NCI-H1092 (cell line): ENCODE measurements at regions not wholly inside any gene's neighbourhood (a gene's known extent, or its start where the extent isn't known, plus 50 kb on each side); places are given as distances from the start of the nearest gene placed in this dataset.

Experiments
- DNase-seq: peaks from one replicate; lab custom pipeline; 2025; lab: John Stamatoyannopoulos, UW

- DNase-seq, result no peak
These were observed 785.4 kb downstream of the NR2F1-AS1 start for GRCh38 chr5:92795633-92796032.

- DNase-seq, result no peak
These were observed 801.0 kb downstream of the NR2F1-AS1 start for GRCh38 chr5:92780057-92780456.

GRCh38 chr5:92779536-92779935 is 801.5 kb downstream of the NR2F1-AS1 start:
- DNase-seq, result no peak

- no peak for DNase-seq
These were observed 802.8 kb downstream of the NR2F1-AS1 start for GRCh38 chr5:92778261-92778660.

DNA sequence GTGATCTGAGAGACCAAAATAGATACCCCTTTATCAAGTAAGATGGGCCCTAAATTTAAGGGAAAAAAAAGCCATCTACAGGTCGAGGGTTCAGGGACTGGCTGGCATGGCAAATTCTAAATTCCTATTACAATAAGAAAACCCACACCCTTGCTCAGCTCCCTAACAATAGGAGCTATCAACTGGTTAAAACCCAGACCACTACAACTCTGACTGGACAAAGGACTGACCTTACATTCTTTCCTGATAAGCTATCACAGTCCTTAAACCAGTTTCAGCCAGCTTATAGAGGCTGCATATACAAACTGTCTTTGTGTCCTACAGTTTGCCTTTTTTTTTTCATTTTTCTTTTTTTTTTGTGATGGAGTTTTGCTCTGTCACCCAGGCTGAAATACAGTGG is 803.6 kb downstream of the NR2F1-AS1 start:
- no peak for DNase-seq

- no peak for DNase-seq
These were observed 805.1 kb downstream of the NR2F1-AS1 start for GRCh38 chr5:92775711-92776615.

GRCh38 chr5:92769978-92770377 is 811.0 kb downstream of the NR2F1-AS1 start:
- DNase-seq, result no peak

DNA sequence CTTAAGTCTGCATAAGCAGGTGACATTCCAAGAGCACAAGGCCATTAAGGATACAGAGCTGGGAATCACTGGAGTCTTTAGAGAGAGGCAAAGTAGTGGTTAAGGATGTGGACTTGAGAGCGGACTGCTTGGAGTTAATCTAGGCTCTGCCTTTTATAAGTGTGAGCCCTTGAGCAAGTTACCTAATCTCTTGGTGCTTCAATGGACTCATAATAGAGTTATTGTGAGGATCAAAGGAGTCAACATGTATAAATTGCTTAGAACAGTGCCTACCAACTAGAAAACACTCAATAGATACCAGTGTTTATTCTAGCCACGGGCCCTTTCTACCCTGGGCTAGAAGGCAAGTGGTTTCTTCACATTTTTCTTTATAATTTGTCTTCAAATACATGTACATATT is 819.4 kb downstream of the NR2F1-AS1 start:
- DNase-seq, result no peak

GRCh38 chr5:92760550-92760949 is 820.5 kb downstream of the NR2F1-AS1 start:
- no peak for DNase-seq

DNA sequence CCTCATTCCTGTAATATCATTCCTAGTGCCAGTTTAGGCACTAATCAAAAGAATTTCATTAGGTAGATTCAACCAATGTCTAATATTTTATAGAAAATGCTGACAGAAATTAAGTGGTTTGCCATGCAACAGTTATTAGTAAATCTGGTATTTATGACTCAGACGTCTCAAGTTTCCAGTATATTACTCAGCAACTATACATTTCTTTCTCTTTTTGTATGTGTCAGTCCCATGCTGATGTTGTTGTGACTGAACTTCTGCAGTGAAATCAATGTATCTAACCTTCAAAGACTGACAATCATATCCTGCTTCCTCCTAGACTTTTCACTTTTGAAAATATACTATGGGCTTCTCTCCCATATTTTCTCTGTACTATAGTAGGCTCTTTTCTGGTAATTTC is 822.5 kb downstream of the NR2F1-AS1 start:
- DNase-seq, result no peak

GRCh38 chr5:92749943-92750342 is 831.1 kb downstream of the NR2F1-AS1 start:
- no peak for DNase-seq

GRCh38 chr5:92748072-92748676 is 832.8 kb downstream of the NR2F1-AS1 start:
- no peak for DNase-seq

GRCh38 chr5:92741906-92742305 is 839.1 kb downstream of the NR2F1-AS1 start:
- no peak for DNase-seq

DNA sequence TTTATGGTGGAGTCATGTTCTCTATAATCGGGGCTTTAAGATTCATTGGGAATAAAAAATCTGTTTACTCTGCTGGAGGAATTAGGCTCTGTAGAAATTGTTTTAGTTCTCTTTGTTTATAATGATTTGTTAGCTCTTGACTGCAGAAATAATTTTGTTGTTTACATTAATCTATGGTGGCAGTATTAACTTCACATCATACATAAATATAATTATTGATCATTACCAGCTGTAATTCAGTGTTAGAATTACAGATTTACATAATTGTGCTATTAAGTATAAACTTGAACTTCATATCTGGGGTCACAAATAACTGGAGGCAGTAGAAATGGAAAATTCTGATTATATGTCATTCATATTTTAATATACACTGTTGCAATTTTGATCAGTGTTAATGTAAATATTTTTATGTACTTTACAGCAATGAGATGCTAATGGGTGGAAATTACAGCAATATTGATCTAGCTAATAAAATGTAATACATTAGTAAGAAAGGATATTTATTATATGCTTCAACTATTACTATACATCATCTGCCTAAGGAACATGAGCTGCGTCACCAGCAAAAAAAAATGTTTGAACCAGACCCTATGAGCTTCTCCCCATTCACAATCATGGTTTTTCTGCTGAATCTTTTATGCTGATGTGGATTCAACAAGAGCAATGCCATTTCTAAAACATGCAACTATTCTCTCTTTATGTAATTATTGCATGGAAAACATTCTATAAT is 846.6 kb downstream of the NR2F1-AS1 start:
- DNase-seq, result no peak

GRCh38 chr5:92730486-92730885 is 850.5 kb downstream of the NR2F1-AS1 start:
- no peak for DNase-seq

- DNase-seq, result no peak
These were observed 851.9 kb downstream of the NR2F1-AS1 start for GRCh38 chr5:92729088-92729487.

DNA sequence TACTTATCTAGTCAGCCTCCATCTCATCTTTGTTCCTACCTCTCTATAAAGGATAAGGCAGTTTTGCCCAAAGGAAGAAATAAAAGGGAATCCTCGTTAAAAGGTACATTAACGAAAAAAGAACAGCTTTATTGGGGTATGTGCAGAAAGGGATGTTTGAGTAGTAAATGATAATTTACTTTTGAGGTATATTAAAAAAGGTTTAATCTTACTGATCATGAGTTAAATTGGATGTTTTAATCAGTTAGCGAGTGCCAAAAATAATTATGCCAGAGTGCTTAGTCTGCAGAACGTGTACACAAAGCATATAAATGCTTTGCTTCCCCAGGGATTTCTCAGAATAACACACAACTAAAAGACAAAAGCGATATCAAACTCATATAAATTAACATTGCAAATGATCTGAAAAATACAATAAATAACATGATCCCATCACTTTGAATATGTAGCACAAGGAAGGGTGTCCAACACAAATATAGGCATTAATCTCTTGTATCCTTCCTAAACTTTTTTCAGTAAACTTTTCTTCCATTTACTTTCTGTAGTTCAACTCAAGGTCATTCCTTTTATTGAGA is 865.0 kb downstream of the NR2F1-AS1 start:
- no peak for DNase-seq

DNA sequence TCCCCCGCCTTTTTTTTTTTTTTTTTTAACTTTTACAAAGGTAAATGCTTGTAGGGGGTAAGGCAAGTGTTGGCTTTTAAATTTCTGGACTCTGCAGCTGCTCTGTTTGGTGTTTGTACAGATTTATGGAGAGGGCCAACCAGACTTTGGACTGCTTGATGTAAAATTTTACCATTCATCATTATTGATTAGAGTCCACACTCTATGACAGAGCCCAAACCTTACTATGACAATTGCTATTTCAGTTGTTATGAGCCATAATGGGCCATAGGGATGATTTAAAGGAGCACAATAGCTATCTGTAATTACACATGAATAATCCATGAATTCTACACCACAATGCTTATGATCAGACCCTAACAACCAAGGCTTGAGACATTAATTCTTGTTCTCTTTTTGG is 867.2 kb downstream of the NR2F1-AS1 start:
- DNase-seq, result no peak

GRCh38 chr5:92713335-92713743 is 867.7 kb downstream of the NR2F1-AS1 start:
- no peak for DNase-seq

DNA sequence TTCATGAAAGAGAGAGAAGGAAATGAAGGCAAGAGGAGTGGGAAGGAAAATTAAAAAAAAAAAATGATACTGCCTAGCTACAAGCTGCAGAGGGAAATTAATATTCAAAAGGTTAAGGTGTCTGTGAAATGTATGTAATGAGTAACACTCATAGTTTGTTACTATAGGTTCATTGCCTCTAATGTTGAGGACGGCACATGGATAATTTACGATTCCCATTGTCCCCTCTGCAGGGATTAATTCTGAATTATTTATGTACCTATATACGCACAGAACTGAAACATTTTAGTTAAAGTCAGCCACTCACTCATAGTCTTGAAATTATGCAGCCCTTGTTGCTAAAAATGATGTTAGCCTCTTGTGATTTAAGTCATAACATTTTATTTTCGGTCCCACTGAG is 869.1 kb downstream of the NR2F1-AS1 start:
- DNase-seq, result no peak

DNA sequence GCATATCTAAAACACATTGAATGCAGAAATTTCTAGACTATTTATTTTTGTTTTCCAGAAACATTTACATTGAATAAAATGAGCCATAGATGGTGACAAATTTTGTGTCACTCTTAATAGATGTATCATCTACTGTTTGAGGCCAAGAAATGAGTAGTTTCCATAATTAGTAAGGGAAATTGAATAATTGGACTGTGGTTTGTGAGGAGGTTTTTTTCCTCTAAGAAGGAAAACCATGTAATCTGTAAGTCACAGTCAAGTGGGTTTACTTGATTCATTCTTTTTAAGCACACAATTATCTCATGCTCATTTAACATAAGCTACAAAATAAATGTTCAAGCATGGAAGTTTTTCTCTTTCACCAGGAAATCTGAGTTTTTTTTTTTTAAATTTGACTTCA is 876.4 kb downstream of the NR2F1-AS1 start:
- no peak for DNase-seq

DNA sequence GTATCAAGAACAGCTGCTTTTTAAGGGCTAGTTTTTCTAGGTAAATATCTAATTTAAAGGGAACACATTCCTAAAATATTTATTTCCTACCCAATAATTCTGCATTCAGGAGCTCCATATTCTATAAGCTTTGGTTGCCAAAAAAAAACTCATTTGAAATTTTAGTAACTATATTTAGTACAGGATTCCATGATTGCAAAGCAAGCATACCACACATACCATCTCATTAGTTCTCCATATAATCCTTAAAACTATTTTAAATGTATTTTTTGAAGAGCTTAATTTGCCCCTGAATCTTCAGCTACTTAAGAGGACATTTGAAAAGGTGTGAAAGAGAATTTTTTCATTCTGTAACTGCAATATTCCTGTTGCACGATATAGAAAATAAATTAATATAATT is 877.0 kb downstream of the NR2F1-AS1 start:
- no peak for DNase-seq
